KBM-7 (cell line): ENCODE measurements at regions not wholly inside any gene's neighbourhood (a gene's known extent, or its start where the extent isn't known, plus 50 kb on each side); places are given as distances from the start of the nearest gene placed in this dataset.

Experiments
- DNase-seq: peaks from one replicate; pipeline ENCODE4 v3.0.0-alpha.2; 2015
- in situ Hi-C: fragments of 300-500 bp; cut with MboI; formaldehyde crosslinking; loops from 2 replicates; pipeline ENCODE4 v1.14.3; 2020; ENCODE audit warnings: low sequenced_read_pairs, low pct_unique_long_range_greater_than_20kb, mixed read lengths

DNA sequence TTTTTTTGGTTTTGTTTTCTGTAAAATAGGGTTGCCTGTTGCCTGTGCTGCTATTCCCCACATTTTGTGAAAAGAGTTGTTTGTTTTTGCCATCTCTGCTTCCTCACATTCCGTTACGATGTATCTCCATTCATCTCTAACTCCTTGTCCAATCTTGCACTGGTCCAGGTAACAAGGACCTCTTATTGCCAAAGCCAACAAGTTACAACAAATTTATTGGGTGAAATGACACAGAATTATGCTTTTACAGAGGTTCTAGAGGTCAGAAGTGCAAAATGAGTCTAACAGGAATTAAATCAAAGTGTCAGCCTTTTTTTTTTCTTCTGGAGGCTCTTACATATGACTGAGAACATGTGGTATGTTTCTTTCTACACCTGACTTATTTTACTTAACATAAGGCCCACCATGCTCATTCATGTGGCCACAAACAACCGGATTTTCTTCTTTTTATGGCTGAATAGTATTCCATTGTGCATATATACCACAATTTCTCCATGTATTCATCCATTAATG, 787.9 kb upstream of the B3GALT2 start:
- in situ Hi-C loops, result no loop called here
- DNase-seq, result no peak

DNA sequence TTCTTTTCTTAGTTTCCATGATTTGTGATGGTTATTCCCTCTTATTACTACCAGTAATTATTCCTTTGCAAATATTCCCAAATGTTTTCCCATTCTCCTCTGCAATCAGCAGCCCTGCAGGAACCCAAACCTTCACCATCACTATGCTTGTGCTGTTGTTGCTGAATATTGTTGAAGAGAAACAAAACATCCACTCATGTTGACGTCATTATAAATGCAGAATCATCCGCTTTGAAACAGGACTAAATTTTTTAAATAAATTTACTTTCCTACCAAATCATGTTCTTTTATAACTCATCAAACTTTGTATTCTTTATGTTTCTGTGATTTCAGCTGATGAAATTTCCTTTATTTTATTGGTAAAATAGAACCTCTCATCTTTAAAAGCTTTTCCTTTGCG, 787.0 kb upstream of the B3GALT2 start:
- in situ Hi-C loops, result no loop called here
- DNase-seq, result no peak

DNA sequence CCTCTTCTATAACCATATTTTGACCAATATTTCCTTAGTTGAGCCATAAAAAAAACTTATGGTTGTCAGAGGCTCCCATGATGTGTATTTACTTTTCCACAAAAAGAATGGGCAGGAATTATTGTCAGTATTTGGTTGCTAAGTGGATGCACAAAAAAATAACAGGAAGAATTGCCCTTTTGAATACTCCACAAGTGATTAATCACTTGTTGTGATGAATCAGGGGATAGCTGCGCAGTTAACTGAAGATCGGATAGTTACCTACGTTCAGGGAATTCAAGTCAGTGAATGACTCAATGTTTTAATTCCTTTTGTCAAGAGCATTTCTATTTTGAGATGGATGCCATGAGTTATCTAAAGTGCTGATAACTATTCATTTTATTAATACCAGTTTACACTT, 785.2 kb upstream of the B3GALT2 start:
- in situ Hi-C loops, result no loop called here
- DNase-seq, result no peak

DNA sequence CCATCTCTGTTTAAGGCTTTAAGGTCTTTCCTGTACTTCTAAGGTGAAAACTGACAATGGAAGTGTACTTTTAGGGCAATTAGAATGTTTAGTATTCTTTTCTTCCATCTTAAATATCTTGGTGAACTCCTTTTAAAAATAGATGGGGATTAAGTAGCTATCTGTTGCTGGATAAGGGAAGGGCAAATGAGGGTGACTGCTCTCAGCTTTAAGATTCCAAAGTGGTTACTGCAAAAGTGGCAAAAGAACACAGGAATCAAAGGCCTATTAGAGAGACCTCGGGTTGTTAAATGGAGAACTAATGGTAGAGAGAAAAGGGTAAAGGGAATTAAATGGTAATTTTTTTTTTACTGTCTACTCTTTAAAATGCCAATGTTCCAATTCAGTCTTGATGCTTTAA, 774.1 kb upstream of the B3GALT2 start:
- in situ Hi-C loops, result no loop called here
- no peak for DNase-seq

DNA sequence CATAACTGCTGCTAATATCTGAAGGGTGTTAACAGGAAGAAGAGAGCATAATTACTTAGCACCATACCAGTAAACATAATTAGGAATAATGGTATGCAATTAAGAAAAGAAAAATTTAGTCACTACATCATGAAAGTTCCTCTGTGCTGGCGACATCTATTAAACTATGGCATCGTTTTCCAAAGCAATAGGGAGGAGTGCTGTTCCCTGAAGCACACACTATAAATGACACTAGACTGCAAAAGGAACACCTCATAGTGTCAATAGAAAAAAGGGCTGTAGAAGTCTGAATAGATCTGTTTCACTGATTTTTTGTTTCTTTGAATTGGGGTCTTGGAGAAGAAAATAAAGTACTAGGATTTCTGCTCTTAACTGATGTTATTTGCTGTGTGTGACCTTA, 773.6 kb upstream of the B3GALT2 start:
- in situ Hi-C loops, result no loop called here
- no peak for DNase-seq

DNA sequence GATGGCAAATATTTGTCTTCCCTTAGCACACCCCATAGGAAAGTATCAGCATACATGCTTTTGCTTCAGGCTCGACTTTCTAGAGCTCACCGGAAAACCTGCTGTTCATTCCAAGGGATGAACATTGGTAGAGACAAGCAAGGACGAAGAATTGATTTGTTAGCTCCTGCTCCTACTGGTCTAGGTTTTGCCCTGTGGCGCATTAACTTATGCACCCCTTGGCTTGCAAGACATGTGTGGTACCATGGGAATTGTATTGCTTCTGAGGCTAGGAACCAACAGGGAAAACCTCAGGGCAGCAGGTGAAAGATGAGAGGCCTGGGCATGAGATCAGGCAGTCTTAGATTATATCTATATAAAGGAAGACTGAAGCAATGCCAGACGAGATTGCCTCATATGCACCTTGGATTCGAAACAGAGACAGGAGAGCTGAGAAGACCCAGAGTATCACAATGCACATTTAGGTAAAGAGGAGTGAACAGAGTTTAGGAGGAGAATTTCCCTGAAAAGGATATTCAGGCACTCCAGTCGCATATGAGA, 771.2 kb upstream of the B3GALT2 start:
- in situ Hi-C loops, result no loop called here
- DNase-seq, result no peak

DNA sequence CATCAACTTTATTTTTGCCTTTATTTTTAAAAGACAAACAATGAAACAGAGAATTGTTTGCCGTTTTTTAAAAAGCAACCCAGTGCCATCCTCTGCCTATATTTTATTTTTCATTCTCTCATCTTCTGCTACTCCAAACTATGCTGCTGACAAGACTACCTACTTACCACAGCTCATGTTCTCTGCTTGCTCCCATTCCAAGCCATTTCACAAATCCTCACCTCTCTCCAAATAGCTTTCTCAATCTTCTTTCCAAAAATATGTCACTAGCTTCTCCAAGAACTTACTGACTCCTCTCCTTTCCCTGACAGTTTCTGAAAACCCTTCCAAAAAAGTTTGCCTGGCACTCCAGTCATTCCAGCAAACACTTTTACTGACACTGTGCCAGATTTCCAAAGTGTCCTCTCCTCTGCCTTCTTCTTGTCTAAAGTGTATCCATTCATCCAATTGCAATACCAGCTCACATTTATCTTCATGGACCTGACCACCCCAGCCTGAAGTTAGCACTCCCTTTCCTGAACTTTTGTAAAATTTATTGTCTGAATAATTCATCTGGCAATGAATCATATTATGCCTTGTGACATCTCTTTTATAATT, 766.5 kb upstream of the B3GALT2 start:
- in situ Hi-C loops, result no loop called here
- no peak for DNase-seq

DNA sequence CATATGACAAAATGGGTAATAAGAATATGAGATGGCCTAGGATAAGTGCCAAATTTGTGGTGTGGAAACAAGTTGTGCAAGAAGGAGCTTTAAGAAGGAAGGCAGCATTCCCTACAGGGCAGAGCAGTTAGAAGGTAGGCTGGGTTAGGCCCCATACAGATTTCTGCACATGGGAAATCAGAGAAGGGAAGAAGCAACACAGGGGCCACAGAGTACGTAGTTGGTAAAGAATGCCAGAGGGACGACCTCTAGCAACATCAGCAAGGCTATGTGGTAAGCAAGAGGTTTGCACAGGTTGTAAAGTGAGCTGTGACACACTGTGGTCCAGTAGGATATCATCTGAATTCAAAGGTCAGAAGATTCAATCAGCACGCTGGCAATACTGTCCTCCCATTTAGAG, 765.6 kb upstream of the B3GALT2 start:
- in situ Hi-C loops, result no loop called here
- DNase-seq, result no peak

DNA sequence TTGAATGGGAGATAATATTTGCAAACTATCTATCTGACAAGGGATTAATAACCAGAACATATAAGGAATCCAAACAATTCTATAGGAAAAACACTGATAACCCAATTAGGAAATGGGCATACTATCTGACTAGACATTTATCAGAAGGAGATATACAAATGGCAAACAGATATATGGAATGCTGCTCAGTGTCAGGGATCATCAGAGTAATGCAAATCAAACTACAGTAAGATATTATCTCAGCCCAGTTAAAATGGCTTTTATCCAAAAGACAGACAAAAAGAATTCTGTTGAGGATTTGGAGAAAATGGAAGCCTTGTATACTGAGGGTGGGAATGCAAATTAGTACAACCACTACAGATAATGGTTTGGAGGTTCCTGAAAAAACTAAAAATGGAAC, 758.0 kb upstream of the B3GALT2 start:
- DNase-seq, result no peak
- in situ Hi-C loops, result no loop called here

DNA sequence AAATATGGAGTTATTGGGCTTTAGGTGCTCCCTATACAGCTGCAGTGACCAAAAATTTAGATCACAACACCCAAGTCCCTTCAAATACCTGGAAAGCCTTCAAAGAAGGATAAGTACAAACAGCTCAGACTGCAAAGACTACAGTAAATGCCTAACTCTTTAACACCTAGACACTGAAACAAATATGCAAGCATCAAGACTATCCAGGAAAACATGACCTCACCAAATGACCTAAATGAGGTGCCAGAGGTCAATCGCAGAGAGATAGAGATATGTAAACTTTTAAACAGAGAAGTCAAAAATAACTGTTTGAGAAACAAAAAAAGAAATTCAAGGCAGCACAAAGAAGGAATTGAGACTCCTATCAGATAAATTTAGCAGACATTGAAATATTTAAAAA, 753.8 kb upstream of the B3GALT2 start:
- in situ Hi-C loops, result no loop called here

DNA sequence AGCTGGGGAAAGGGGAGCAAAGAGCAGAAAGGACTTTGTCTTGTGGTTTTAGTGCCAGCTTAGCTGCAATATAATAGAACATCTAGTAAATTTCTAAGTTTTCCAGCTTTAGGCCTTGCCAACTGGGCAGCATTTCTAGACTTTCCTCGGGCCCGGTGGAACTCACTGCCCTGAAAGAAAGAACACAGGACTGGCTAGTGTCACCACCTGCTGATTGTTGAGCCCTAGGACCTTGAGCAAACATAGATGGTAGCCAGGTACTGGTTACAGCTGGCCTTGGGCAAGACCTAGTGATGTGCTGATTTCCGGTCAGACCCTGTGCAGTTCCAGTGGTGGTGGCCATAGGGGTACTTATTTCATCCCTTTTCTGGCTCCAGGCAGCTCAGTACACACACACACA, 753.2 kb upstream of the B3GALT2 start:
- DNase-seq, result no peak
- in situ Hi-C loops, result no loop called here

More for the DNA sequence above, 753.8 kb upstream of the B3GALT2 start:
- DNase-seq, result no peak

DNA sequence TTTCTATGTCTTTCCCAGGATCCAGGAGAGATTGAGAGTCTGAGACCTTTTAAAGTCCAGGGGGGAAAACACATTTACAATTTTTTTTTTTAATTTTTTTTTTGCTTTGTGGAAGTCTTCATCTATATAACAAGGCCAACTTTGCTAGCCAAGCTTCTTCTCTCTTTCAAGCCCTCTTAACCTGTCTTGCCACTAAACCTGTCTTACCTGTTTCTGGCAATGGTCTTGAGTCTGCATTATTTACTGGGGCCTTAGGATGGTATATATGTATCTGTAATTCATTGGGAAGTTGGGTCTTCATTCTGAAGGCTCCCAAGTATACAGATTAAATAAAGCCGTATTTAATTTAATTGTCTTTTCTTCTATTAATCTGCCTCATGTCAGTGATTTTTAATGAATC, 750.9 kb upstream of the B3GALT2 start:
- DNase-seq, result no peak
- in situ Hi-C loops, result no loop called here

DNA sequence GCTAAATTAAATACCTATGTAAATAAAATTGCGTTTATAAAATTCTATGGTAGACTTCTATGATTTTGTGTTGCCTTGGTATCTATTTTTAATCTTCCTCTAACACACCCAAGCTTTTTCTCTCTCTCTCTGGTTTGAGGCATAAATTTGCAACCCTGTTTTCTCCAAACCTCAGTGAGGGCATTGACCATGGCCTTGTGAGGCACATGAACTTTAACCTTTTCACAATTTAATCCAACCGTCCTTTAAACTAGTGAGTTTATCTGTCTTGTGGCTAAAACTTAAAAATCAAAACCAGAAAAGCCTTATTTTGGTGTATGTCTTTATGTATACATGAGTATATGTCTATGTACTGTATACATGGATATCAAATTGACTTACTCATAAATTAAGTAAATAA, 746.6 kb upstream of the B3GALT2 start:
- DNase-seq, result no peak
- in situ Hi-C loops, result no loop called here

DNA sequence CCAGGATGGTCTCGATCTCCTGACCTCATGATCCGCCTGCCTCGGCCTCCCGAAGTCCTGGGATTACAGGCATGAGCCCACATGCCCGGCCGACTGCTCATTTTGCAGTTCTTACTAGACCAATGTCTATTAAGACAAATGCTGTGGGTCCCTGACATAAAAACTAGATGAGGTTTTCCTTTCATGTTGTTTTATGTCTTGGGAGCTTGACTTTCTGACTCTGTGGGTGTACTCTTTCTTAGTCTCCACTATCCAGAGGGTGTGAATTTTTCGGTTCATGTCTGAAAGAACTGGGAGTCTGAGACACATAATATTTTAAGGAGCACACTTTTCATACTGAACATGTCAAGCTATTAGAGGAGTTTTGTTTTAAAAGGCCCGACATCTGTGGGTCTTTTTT, 744.9 kb upstream of the B3GALT2 start:
- in situ Hi-C loops, result no loop called here
- DNase-seq, result no peak

DNA sequence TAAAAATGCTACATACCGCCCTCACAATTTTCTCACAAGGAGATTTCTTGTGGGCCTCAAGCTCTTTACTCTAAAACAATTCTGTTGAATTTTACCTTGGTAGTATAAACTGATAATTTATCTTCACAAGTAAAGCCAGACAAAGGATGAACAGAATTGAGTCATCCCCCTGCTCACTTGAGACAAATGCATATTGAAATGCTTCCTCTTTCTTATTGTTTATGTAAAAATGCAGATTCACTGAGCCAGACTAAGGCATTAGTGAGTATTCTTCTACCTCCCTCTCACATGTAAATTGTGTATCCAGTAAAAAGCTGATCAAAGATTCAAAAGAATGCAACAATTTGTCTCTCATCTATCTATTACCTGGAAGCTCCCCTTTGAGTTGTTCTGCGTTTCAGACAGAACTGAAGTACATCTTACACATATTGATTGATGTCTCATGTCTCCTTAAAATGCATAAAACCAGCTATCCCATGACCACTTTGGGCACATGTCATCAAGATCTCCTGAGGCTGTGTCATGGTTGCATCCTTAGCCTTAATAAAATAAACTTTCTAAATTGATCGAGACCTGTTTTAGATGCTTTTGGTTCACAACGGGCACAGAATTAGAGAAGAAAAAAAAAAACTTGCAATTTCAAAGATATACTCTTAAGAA, 743.1 kb upstream of the B3GALT2 start:
- in situ Hi-C loops, result no loop called here
- DNase-seq, result peak; percentile 13

DNA sequence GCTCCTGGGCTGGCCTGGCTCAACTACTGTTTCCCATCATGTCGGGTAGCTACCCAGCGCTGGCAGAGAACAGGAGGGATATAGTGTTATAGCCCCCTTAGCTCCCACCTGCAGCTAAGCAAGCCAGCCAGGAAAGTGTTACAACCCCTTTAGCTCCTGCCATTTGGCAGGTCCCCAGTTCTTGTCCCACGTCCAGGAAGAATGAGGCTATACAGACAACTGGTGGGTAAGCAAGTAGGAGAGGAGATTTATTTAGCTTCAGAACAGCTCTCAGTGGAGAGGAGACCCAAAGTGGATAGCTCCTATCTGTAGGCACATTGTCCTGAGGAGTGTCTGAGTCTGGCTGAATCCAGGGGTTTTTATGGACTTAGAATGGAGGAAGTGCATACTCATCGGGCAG, 741.1 kb upstream of the B3GALT2 start:
- no peak for DNase-seq
- in situ Hi-C loops, result no loop called here

DNA sequence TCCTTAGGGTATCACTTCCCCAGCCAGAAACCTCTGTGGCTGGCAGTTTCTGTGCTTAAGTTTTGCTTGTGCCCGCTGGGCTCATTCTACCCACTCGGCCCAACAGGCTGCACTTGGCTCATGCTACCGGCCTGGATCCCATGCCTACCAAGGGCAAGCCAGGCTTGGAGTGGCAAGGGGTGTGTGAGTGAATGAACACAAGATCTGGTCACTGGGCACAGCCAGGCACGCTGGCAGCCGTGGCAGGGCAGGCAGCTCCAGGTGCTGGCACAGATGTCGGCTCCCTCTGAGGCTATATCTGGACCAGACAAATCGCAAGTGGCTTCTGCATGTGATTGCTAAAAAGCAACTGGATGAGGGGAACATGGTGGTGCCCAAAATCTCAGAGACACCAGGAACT, 740.5 kb upstream of the B3GALT2 start:
- no peak for DNase-seq
- in situ Hi-C loops, result no loop called here

DNA sequence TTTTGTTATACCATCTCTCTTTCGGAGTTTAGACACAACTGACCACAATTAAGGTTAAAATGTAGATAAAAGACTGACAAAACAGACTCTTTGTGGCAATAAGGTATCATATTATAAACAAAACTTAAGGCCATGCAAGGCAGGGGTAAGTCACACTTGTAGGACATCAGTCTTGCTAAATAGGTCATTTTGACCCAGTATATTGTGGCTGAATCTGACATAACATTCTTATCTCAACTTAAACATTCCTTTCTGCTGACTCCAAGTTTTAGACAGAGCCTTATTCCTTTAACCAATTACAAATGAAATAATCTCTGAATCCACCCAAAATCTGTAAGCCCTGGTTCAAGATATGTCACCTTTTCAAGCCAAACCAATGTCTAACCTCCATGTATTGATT, 733.4 kb upstream of the B3GALT2 start:
- DNase-seq, result no peak
- in situ Hi-C loops, result no loop called here

DNA sequence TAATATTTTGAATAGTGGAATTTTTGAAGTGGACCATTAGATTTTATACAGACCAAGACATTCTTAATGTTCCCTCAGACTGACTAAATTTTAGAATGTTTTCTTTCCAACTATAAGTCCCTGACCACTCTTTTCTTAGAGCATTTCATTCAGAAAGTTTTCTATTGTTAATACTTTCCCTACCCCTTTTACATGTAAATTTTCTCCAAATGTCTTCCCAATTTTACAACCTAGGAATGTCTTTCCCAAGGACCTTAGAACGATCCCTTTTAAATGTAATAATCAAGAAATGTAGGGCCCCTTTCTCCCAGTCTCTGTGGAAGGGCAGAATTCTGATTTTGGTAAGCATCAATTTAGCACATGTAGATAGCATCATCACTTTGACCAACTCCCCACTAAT, 730.0 kb upstream of the B3GALT2 start:
- DNase-seq, result no peak
- in situ Hi-C loops, result no loop called here

DNA sequence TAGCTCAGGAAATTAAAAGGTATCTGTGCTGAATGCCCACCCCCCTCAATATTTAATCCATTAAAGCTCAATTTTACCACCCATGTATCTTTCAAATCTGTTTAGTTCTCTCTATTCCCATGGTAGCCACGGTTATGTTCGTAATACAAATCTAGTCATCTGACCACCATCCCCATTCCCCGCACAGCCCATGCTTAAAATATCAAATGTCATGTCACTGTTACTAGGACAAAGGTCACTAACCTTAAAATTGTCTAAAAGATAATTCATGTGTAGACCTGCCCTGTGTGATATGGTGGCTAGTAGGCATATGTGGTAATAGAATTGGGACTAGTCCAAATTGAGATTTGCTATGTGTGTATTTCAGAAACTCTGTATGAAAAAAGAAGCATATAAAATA, 728.5 kb upstream of the B3GALT2 start:
- DNase-seq, result no peak
- in situ Hi-C loops, result no loop called here
